Lower leg skin (tissue), 3 donors: ENCODE measurements at regions not wholly inside any gene's neighbourhood (a gene's known extent, or its start where the extent isn't known, plus 50 kb on each side); places are given as distances from the start of the nearest gene placed in this dataset.

Source experiments
- POLR2A ChIP-seq, 2 donors: fragments of 450-650 bp; IDR thresholded peaks; one replicate each; pipeline ENCODE4 v1.6.1; 2016 to 2017; ENCODE audit warnings: antibody characterized with exemption in 2 of 2, mild to moderate bottlenecking in 1 of 2, moderate library complexity in 1 of 2
- TF ChIP-seq, protein P1 (sequence below), 3 donors: fragments of 450-650 bp; IDR thresholded peaks; one replicate each; pipeline ENCODE4 v1.5.1; 2016; ENCODE audit warnings: antibody characterized with exemption in 3 of 3, mild to moderate bottlenecking in 3 of 3, moderate library complexity in 2 of 3

DNA sequence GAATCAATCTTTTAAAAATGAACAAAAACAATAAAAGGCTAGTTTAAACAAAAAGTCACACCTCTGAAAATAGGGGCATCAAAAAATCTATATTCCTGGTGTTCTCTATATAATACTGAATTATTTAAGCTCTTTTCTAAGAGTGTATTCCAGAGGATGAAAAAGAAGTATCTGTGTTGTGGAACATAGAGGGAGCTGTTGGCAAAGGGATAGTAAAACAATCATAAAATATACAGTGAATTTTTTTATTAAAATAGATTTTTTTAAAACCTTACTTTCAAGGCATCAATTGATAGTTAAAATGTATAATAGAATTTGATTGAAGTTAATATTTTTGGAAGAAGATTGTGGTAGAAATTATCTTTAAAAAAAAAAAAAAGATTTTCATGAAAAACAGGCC, 1409.1 kb upstream of the CELF2 start:
- no peak for TF ChIP-seq POLR2A (IDR thresholded peaks at IDR 0.05)
- TF ChIP-seq, protein P1, sequence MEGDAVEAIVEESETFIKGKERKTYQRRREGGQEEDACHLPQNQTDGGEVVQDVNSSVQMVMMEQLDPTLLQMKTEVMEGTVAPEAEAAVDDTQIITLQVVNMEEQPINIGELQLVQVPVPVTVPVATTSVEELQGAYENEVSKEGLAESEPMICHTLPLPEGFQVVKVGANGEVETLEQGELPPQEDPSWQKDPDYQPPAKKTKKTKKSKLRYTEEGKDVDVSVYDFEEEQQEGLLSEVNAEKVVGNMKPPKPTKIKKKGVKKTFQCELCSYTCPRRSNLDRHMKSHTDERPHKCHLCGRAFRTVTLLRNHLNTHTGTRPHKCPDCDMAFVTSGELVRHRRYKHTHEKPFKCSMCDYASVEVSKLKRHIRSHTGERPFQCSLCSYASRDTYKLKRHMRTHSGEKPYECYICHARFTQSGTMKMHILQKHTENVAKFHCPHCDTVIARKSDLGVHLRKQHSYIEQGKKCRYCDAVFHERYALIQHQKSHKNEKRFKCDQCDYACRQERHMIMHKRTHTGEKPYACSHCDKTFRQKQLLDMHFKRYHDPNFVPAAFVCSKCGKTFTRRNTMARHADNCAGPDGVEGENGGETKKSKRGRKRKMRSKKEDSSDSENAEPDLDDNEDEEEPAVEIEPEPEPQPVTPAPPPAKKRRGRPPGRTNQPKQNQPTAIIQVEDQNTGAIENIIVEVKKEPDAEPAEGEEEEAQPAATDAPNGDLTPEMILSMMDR (IDR thresholded peaks at IDR 0.05): no peak
